HepG2 (cell line): ENCODE measurements at regions not wholly inside any gene's neighbourhood (a gene's known extent, or its start where the extent isn't known, plus 50 kb on each side); places are given as distances from the start of the nearest gene placed in this dataset.
A peak's percentile ranks its signal among the peaks of the same experiment; 100 is the strongest.

ENCODE experiments used
- ATAC-seq: fragments of 200-7000 bp; cut with Tn5 transposase; 3 replicates; pipeline ENCODE4 v1.9.1; 2020; ENCODE audit warnings: mild to moderate bottlenecking, moderate library complexity
- BruUV-seq: library from RNA; stranded (reverse); fragments of 400-500 nt; replicated peaks from 2 replicates; lab custom pipeline; 2021; lab: Mats Ljungman, UMichigan
- CTCF ChIA-PET: fragments of 300-600 bp; formaldehyde crosslinking; extraction: SDS; loops from one replicate; lab custom pipeline; 2021; ENCODE audit warnings: low total read pairs, inconsistent platforms, low intra/inter-chr PET ratio; lab: Yijun Ruan, JAX
- POLR2A ChIA-PET: fragments of 350-600 bp; sonication (Branson Sonifier 250); formaldehyde crosslinking; loops from one replicate; lab custom pipeline; 2020; ENCODE audit warnings: antibody characterized with exemption, inconsistent platforms; lab: Yijun Ruan, JAX
- DNase-seq: peaks from one replicate; pipeline ENCODE4 v3.0.0-alpha.2; 2015; ENCODE audit warnings: low spot score
- FAIRE-seq: peaks from 3 replicates; lab custom pipeline; 2011; peaks lifted over from hg19 to GRCh38; lab: Jason Lieb, UNC
- H2AFZ ChIP-seq: one replicate; pipeline ENCODE4 v1.6.1; 2011; ENCODE audit warnings: low read length, inconsistent platforms
- H3K27ac ChIP-seq: fragments of 300-600 bp; 3 replicates; pipeline ENCODE4 v1.8.0; 2011; ENCODE audit warnings: mixed run types, mild to moderate bottlenecking, mixed read lengths, low read length, inconsistent platforms; ENCODE audit not compliant: insufficient read depth; ENCODE audit errors: extremely low read length
- H3K27me3 ChIP-seq, 2 experiments: fragments of 200-600 bp in 1 of 2; 2 replicates in 1 of 2; 3 replicates in 1 of 2; pipeline versions ENCODE4 v1.6.0 to v1.8.0; 2011; ENCODE audit warnings: low read length in 2 of 2, mild to moderate bottlenecking in 2 of 2, moderate library complexity in 2 of 2, inconsistent platforms in 1 of 2; ENCODE audit not compliant: insufficient read depth in 2 of 2, control insufficient read depth in 1 of 2
- H3K36me3 ChIP-seq, 2 experiments: fragments of 200-600 bp in 1 of 2; replicated peaks in 1 of 2; 2 replicates in 1 of 2; 3 replicates in 1 of 2; pipeline versions ENCODE4 v1.5.1 to v1.8.0; 2011; ENCODE audit warnings: low read length in 2 of 2, inconsistent platforms in 1 of 2; ENCODE audit not compliant: insufficient read depth in 2 of 2, control insufficient read depth in 1 of 2
- H3K4me1 ChIP-seq: 2 replicates; pipeline ENCODE4 v1.5.1; 2012; ENCODE audit warnings: low read length, inconsistent platforms; ENCODE audit not compliant: insufficient read depth
- H3K4me2 ChIP-seq: 2 replicates; pipeline ENCODE4 v1.6.0; 2011; ENCODE audit warnings: low read depth, low read length, inconsistent platforms
- H3K4me3 ChIP-seq, 3 experiments: fragments of 200-600 bp in 1 of 3; sonication (generic), shearing (Covaris generic) in 1 of 3; replicated peaks in 1 of 3; 2 replicates each; pipeline ENCODE4 v1.5.1; 2011 to 2016; ENCODE audit warnings: low read length in 3 of 3, inconsistent platforms in 2 of 3, low read depth in 2 of 3, mild to moderate bottlenecking in 2 of 3, control low read depth in 1 of 3, mixed read lengths in 1 of 3; ENCODE audit not compliant: insufficient read depth in 1 of 3
- H3K79me2 ChIP-seq: one replicate; pipeline ENCODE4 v1.6.1; 2011; ENCODE audit warnings: low read length, inconsistent platforms; ENCODE audit not compliant: insufficient read depth
- H3K9ac ChIP-seq: 2 replicates; pipeline ENCODE4 v1.6.0; 2011; ENCODE audit warnings: mild to moderate bottlenecking, low read depth, low read length, inconsistent platforms; ENCODE audit not compliant: insufficient read depth
- H3K9me3 ChIP-seq: 2 replicates; pipeline ENCODE4 v1.5.1; 2012; ENCODE audit warnings: mild to moderate bottlenecking, low read length
- H4K20me1 ChIP-seq: 2 replicates; pipeline ENCODE4 v1.6.0; 2011; ENCODE audit warnings: inconsistent platforms, mild to moderate bottlenecking, low read length, moderate library complexity; ENCODE audit not compliant: insufficient read depth
- DPF2 ChIP-seq: sonication (generic); formaldehyde crosslinking; IDR thresholded peaks from 2 replicates; pipeline ENCODE4 v1.4.0; 2020; ENCODE audit warnings: mild to moderate bottlenecking, low read depth, missing genetic modification reagents, borderline replicate concordance
- GFI1 ChIP-seq: sonication (generic); formaldehyde crosslinking; IDR thresholded peaks from 2 replicates; pipeline ENCODE4 v1.5.0; 2020; ENCODE audit warnings: missing genetic modification reagents, mild to moderate bottlenecking, borderline replicate concordance
- MAFG ChIP-seq: sonication (generic); formaldehyde crosslinking; IDR thresholded peaks from 2 replicates; pipeline ENCODE4 v1.5.1; 2020; ENCODE audit warnings: mild to moderate bottlenecking, missing genetic modification reagents
- PAX8 ChIP-seq: sonication (generic); formaldehyde crosslinking; IDR thresholded peaks from 2 replicates; pipeline ENCODE4 v1.8.0; 2022; ENCODE audit warnings: mild to moderate bottlenecking, missing genetic modification reagents, borderline replicate concordance
- SP4 ChIP-seq: sonication (generic); formaldehyde crosslinking; IDR thresholded peaks from 2 replicates; pipeline ENCODE4 v1.8.1; 2023; ENCODE audit warnings: mild to moderate bottlenecking, missing genetic modification reagents
- TBX3 ChIP-seq: fragments of 450-650 bp; IDR thresholded peaks from 2 replicates; pipeline ENCODE4 v1.6.1; 2017; ENCODE audit warnings: antibody characterized with exemption, mild to moderate bottlenecking, inconsistent platforms, borderline replicate concordance
- ZNF256 ChIP-seq: sonication (generic); formaldehyde crosslinking; conservative IDR thresholded peaks from 2 replicates; pipeline ENCODE4 v1.4.0; 2020; ENCODE audit warnings: missing genetic modification reagents
- ZNF292 ChIP-seq: sonication (generic); formaldehyde crosslinking; IDR thresholded peaks from 2 replicates; pipeline ENCODE4 v1.8.1; 2022; ENCODE audit warnings: mild to moderate bottlenecking, low read depth, missing genetic modification reagents, borderline replicate concordance
- ZNF446 ChIP-seq: sonication (generic); formaldehyde crosslinking; IDR thresholded peaks from 2 replicates; pipeline ENCODE4 v1.5.0; 2020; ENCODE audit warnings: mild to moderate bottlenecking, missing genetic modification reagents
- ZNF501 ChIP-seq: sonication (generic); formaldehyde crosslinking; IDR thresholded peaks from 2 replicates; pipeline ENCODE4 v1.5.1; 2020; ENCODE audit warnings: mild to moderate bottlenecking, moderate library complexity, missing genetic modification reagents
- ZNF652 ChIP-seq: IDR thresholded peaks from 2 replicates; pipeline ENCODE4 v1.6.1; 2016; ENCODE audit warnings: low read depth, borderline replicate concordance
- ZNF782 ChIP-seq: sonication (generic); formaldehyde crosslinking; IDR thresholded peaks from 2 replicates; pipeline ENCODE4 v1.4.0; 2020; ENCODE audit warnings: missing genetic modification reagents, mild to moderate bottlenecking, borderline replicate concordance
- WGBS: methylation state at CpG from one replicate; pipeline ENCODE4 v1.1.6; 2017; ENCODE audit warnings: low lambda C conversion rate; 5-methylcytosine and 5-hydroxymethylcytosine counted together
- in situ Hi-C: cut with HindIII; loops from 2 replicates; pipeline ENCODE4 v1.10.0; 2017; ENCODE audit warnings: low pct_unique_long_range_greater_than_20kb; ENCODE audit not compliant: extremely low pct_ligation_motif_present
- intact Hi-C: fragments of 100-400 bp; cut with micrococcal nuclease; formaldehyde crosslinking; loops from one replicate; pipeline ENCODE4 v1.10.0; 2022; ENCODE audit not compliant: unreplicated experiment
- TF ChIP-seq, protein P1 (sequence below): sonication (generic); formaldehyde crosslinking; IDR thresholded peaks from 2 replicates; pipeline ENCODE4 v1.5.0; 2020; ENCODE audit warnings: missing genetic modification reagents

- no peak overlapping the region for H2AFZ ChIP-seq
- DNase-seq (peak; percentile 7), ATAC-seq (no peak; the same call in 2 of the 3 replicates), FAIRE-seq (no peak)
- no TSS peak for BruUV-seq
- no peak for TF ChIP-seq ZNF292 (CRISPR knock-in tag)
- TF ChIP-seq ZNF256, result no peak
- no peak for TF ChIP-seq GFI1 (CRISPR knock-in tag)
- no peak for TF ChIP-seq MAFG (CRISPR knock-in tag)
- TF ChIP-seq PAX8 (CRISPR knock-in tag), result no peak
- no peak for TF ChIP-seq SP4 (CRISPR knock-in tag)
- no peak for TF ChIP-seq TBX3
- TF ChIP-seq ZNF782 (CRISPR knock-in tag), result no peak
- TF ChIP-seq ZNF446 (CRISPR knock-in tag), result no peak
- TF ChIP-seq, protein P1, sequence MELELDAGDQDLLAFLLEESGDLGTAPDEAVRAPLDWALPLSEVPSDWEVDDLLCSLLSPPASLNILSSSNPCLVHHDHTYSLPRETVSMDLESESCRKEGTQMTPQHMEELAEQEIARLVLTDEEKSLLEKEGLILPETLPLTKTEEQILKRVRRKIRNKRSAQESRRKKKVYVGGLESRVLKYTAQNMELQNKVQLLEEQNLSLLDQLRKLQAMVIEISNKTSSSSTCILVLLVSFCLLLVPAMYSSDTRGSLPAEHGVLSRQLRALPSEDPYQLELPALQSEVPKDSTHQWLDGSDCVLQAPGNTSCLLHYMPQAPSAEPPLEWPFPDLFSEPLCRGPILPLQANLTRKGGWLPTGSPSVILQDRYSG (CRISPR knock-in tag), result no peak
- no peak for TF ChIP-seq ZNF501 (CRISPR knock-in tag)
- TF ChIP-seq ZNF652 (CRISPR knock-in tag), result no peak
- no peak for TF ChIP-seq DPF2 (CRISPR knock-in tag)
- no peak overlapping the region for H3K4me2 ChIP-seq
- 46% methylated on average over 6 of the region's 6 CpGs for WGBS
- ChIA-PET CTCF (no interaction called here), POLR2A (no interaction called here)
- H3K79me2 ChIP-seq, result no peaks in the 10 kb centered on the region
- no peak overlapping the region for H3K27ac ChIP-seq
- H3K27me3 ChIP-seq, result no peaks in the 10 kb centered on the region
- no peak overlapping the region for H3K9ac ChIP-seq
- H3K9me3 ChIP-seq, result no peaks in the 10 kb centered on the region
- no peaks in the 10 kb centered on the region for H4K20me1 ChIP-seq
- H3K4me3 ChIP-seq, result no peak overlapping the region
- in situ Hi-C loops, result no loop called here
- H3K36me3 ChIP-seq, result no peaks in the 10 kb centered on the region
- H3K4me1 ChIP-seq, result no peaks in the 10 kb centered on the region; the same call in 1 of the 2 replicates
- intact Hi-C loops, result no loop called here
Observed at GRCh38 chr6:147709396-147710272, 201.1 kb downstream of the SAMD5 start.
